Amniotic stem cell (primary cell): ENCODE measurements at regions not wholly inside any gene's neighbourhood (a gene's known extent, or its start where the extent isn't known, plus 50 kb on each side); places are given as distances from the start of the nearest gene placed in this dataset.
"Not testable (repeated sequence)": the region's sequence is repeated elsewhere in the genome, so short reads cannot be mapped to it uniquely, and the experiment has no call there.

Source experiments
- DNase-seq: peaks from one replicate; lab custom pipeline; 2025; lab: John Stamatoyannopoulos, UW

- no peak for DNase-seq
Observed at GRCh38 chr9:73054091-73054490, 97.6 kb upstream of the ANXA1 start.

- DNase-seq, result no peak
Observed at GRCh38 chr9:73053543-73053942, 98.1 kb upstream of the ANXA1 start.

- no peak for DNase-seq
Observed at GRCh38 chr9:73050887-73051550, 98.2 kb upstream of the ALDH1A1 start.

- DNase-seq, result no peak
Observed at GRCh38 chr9:73050065-73050816, 97.4 kb upstream of the ALDH1A1 start.

- DNase-seq, result no peak
Observed at GRCh38 chr9:73049280-73049679, 96.4 kb upstream of the ALDH1A1 start.

GRCh38 chr9:73046769-73047168 lies 93.9 kb upstream of the ALDH1A1 start:
- no peak for DNase-seq

GRCh38 chr9:73044776-73045175 lies 91.9 kb upstream of the ALDH1A1 start:
- DNase-seq, result not testable (repeated sequence)

- no peak for DNase-seq
Observed at GRCh38 chr9:73042155-73042554, 89.3 kb upstream of the ALDH1A1 start.

DNA sequence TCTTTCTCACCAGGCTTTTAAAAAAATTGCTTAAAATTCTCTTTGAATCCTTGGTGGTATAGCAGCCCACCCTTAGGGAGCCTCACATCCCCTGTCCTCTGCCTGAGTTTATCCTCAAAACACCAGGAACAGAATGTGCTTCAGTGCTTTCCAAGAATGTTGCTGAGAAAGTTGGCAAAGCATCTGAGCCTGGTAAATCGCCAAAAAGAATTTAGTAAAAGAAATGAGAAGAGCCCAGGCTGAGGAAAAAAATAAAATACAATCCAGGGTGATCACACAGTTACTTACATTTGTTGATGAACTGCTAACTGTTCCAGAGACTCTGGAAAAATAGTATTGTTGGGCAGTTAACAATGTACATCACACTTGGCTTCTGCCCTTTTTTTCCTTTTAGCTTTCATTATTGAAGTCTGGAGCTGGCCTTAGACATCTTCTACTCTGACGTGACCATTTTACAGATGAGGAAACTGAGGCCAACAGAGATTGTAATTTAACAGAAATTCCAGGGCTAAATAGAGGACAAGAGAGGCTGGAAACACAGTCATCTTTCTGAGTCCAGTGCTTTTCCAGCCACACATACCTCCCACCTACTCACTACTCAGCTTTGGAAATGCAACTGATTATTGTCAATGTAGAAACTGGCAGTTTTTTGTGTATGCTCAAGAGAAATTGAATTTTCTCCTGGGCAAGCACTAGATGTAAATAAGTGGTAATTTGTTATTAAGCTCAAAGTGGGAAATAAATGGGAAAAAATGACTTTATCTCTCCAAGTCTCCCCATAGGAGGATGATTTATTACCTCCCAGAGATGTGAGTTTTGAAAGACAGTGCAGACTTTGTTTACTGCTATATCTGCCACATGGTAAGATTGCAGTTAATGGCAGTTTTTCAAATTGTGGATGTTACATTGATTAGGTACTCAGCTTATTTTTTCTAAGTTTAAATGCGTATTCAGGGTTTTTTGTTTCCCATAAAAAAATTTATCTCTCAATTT lies 86.7 kb upstream of the ALDH1A1 start:
- DNase-seq, result no peak

DNA sequence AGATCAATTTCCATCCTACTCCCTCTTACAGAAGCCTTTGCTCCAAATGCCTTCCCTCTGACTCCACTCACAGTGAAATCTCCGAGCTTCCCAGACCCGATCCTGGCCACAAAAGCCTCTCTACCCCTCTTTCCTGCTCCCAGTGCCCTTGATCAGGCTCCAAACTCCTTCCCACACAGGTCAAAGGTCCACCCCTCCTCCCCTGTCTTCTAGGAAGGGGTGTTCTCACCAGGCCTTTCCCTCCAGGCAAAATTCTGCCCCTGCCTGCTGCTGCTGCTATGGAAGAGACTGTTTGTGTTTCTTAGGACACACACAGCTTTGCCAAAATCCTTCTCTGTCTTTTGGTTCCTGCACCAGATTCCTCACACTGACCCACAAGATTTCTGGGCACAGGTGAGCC lies 85.8 kb upstream of the ALDH1A1 start:
- no peak for DNase-seq

- DNase-seq, result no peak
Observed at GRCh38 chr9:73038089-73038509, 85.2 kb upstream of the ALDH1A1 start.

DNA sequence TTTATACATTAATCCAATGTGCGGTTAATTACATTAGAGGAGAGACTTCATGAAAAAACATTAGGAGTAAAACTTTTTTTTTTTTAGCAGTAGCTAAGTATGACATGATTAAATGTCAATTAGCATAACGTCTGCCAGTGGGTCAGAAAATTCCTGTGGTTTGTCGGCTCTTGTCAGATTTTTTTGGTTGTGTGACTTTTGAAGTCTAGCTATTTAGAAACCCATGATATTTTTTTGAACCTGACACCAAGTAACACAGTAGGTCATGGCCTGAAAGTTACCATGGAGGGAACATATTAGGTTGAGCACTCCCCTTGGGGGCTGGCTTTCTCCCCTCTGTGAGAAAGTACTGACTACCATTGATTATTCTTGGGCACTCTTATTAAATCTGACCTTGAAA lies 84.8 kb upstream of the ALDH1A1 start:
- DNase-seq, result no peak

DNA sequence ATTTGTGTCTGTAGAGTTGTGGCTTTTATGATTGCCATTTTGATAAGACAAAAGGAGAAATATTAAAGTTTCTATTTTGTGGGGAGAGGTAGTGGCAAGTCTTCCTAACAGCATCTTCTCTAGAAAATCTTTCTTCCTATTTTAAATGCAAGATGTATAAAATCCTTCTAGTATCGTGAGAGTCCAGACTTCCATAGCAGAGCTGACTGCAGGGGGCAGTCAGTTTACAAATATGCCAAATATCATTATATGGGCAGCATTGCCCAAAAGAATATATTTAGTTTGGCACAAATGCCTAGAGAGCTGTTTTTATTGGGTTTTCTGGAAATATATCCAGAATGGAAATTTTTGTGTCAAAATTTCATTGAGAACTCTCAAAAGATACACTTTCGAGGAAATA lies 82.1 kb upstream of the ALDH1A1 start:
- no peak for DNase-seq

DNA sequence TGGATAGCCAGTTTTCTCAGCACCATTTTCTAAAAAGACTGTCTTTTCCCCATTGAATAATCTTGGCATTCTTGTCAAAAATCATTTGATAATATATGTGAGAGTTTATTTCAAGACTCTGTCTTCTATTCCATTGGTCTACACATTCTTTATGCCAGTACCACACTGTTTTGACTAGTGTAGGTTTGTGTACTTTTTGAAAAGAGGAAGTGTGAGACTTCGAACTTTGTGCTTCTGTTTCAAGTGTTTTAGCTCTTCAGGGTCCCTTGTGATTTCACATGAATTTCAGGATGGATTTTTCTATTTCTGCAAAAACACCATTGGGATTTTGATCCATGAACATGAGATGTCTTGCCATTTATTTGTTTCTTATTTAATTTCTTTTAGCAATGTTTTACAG lies 78.5 kb upstream of the ALDH1A1 start:
- DNase-seq, result no peak

- DNase-seq, result no peak
Observed at GRCh38 chr9:73030370-73031030, 77.6 kb upstream of the ALDH1A1 start.

- no peak for DNase-seq
Observed at GRCh38 chr9:73029346-73029745, 76.5 kb upstream of the ALDH1A1 start.

- no peak for DNase-seq
Observed at GRCh38 chr9:73026375-73026774, 73.5 kb upstream of the ALDH1A1 start.

GRCh38 chr9:73024601-73025034 lies 71.8 kb upstream of the ALDH1A1 start:
- DNase-seq, result no peak

DNA sequence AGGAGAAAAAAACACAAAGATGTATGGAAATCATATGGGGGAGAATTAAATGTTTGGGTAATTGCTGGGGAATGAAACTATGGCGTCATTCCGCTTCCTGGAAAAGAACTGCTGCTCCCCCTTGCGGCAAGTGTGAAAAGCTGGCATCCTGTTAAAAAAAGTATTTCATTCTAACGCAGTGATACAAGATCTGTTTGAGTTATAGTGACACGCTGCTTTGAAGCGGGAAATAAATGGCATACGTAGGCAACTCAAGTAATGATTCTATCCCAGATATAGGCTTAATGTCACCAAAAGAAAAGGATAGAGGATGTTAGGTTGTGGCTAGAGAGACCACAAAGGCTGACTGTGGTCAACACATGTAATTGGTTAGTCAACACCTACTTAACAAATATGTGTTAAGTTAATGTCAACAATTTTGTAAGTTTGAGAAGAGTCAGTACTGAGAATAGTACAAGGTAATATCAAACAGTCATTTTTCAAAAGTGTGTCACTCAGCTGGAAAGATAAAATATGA lies 70.2 kb upstream of the ALDH1A1 start:
- DNase-seq, result no peak

DNA sequence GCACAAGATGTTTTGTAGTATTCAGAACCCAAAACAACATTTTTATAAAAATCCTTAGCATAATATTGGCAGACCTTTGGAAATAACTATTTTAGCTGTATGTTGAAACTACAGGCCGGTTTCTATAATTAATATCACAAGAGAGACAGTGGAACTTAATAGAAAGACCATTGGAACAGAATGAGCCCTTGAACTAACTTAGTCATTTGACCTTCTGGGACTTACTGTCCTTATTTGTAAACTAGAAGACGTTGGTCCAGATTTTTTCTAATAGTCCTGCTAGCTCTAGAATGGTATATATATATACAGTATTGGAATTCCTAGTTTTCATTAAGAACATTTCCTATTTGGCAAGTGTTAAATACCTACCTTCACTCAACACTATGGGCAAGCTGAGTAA lies 69.5 kb upstream of the ALDH1A1 start:
- no peak for DNase-seq

DNA sequence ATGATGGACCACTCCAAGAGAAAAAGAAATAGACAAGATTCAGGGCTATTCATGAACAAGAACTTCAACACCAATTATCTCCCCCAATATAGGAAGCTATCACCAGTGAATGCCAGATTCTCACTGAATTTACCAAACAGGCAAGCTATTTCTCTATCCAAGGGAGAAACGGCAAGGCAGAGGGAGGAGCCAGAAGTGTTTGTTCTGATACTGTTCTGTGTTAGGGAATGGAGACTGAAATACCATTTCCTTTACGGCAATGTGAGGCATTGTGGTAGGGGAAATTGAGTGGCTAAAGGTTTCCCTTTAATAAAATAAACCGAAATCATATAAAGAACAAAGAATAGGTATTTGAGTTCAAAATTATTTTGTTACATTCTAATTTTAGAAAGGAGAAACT lies 68.0 kb upstream of the ALDH1A1 start:
- DNase-seq, result no peak

GRCh38 chr9:73014011-73014410 lies 61.2 kb upstream of the ALDH1A1 start:
- DNase-seq, result no peak
